ENCODE measurements at regions not wholly inside any gene's neighbourhood (a gene's known extent, or its start where the extent isn't known, plus 50 kb on each side); places are given as distances from the start of the nearest gene placed in this dataset.
A peak's percentile ranks its signal among the peaks of the same experiment; 100 is the strongest.
"Not testable (repeated sequence)": the region's sequence is repeated elsewhere in the genome, so short reads cannot be mapped to it uniquely, and the experiment has no call there.

GRCh38 chr2:195538937-195539336 is 118.1 kb upstream of the SLC39A10 start:
- DNase-seq (ENCODE audit: low read depth in 2 of 3, low spot score in 2 of 3): no peak

- no peak for DNase-seq (ENCODE audit: low read depth in 2 of 3, low spot score in 2 of 3)
Measured at GRCh38 chr2:195537811-195538210, 119.2 kb upstream of the SLC39A10 start.

GRCh38 chr2:195536906-195537305 is 120.1 kb upstream of the SLC39A10 start:
- DNase-seq (ENCODE audit: low read depth in 2 of 3, low spot score in 2 of 3): no peak

DNA sequence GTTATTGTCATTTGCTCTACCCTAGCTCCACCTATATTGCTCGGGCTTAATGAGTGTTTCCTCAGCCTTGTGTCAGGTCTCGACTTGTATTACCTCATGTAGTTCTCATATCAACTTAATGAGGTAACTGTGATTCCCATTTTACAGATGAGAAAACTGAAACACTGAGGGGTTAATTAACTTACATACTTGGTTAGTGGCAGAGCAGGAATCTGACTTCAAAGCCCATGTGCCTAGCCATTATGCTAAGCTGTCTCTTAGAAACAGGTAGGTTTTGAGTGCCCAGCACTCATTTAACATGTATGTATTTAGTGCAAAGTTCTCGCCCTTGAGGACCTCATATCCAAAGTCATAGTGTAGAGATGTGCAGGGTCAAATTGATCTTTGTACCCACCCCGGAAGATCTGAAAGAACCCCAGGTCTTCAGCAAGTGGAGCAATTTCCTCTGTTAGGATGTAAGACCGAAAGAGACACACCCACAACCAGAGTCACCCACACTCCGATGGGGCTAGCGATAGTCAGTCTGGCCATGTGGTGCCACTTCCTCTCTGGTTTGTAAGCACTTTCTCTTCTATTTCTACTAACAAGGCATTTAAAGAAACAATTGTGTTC is 121.0 kb upstream of the SLC39A10 start:
- DNase-seq (ENCODE audit: low read depth in 2 of 3, low spot score in 2 of 3): peak; percentile 22 to 91 (median 66)

- no peak for DNase-seq (ENCODE audit: low read depth in 2 of 3, low spot score in 2 of 3)
Measured at GRCh38 chr2:195534971-195535370, 122.1 kb upstream of the SLC39A10 start.

DNA sequence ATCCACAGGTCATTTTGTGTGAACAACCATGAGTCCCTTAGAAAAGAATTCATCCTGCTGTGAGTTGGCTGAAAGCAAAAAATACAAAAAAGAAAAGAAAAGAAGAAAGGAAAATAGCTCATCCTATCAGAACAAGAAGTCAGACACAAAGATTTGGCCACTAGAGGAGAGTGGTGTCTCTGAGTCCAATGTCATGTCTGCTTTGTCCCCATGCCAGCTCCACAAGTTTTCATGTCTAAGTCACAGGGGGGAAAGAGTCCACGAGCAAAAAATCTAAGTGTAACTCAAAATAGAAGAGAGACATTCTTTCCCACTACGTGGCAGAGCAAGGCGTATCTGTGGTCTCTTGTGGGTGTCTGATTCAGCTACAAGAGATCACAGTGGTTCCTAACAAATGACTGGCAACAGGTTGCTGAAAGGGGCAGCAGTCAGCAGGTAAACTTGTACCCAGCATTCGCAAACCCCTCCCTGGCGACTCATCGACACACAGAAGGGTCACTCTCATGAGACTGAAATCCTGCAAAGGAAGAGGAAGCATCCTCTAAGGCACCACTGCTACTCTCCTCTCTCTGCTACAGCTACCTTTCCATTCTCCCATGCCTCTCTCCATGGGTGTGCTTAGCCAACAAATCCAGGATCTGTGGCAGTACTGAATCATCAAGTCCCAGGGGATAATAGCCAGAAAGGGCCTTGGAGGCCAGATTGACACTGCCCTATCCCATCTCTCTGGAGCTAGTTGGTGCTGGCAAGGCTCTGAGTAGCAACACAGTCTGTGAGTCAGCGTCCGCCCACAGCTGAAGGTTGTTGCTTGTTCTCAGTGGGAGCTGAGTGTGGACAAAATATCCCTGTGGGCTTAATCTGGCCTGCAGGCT is 123.0 kb upstream of the SLC39A10 start:
- DNase-seq (ENCODE audit: low read depth in 2 of 3, low spot score in 2 of 3): peak in 2 of 3 donors; percentile 18 to 21

GRCh38 chr2:195532628-195533271 is 124.3 kb upstream of the SLC39A10 start:
- DNase-seq (ENCODE audit: low read depth in 2 of 3, low spot score in 2 of 3): peak in 2 of 3 donors; percentile 21 to 30

DNA sequence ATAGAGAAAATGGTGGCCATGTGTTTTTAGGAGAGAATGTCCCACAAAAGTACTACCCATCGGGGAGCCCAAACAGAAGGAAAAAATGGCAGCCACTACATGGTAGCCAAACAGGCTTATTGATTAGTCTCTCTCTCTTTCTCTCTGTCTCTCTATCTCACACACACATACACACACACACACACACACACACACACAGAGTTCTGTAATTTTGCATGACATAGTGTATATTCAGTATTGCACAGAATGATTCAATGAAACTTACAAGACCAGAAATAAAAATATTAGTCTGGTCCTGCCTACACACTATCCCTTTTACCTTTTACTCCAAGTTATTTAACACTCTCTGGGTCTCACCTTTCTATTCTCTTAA is 124.8 kb upstream of the SLC39A10 start:
- DNase-seq (ENCODE audit: low read depth in 2 of 3, low spot score in 2 of 3): no peak

- DNase-seq (ENCODE audit: low read depth in 2 of 3, low spot score in 2 of 3): no peak
Measured at GRCh38 chr2:195531754-195532153, 125.3 kb upstream of the SLC39A10 start.

GRCh38 chr2:195523242-195523641 is 133.8 kb upstream of the SLC39A10 start:
- DNase-seq (ENCODE audit: low read depth in 2 of 3, low spot score in 2 of 3): not testable (repeated sequence)

- no peak for DNase-seq (ENCODE audit: low read depth in 2 of 3, low spot score in 2 of 3)
Measured at GRCh38 chr2:195521589-195521988, 135.4 kb upstream of the SLC39A10 start.

DNA sequence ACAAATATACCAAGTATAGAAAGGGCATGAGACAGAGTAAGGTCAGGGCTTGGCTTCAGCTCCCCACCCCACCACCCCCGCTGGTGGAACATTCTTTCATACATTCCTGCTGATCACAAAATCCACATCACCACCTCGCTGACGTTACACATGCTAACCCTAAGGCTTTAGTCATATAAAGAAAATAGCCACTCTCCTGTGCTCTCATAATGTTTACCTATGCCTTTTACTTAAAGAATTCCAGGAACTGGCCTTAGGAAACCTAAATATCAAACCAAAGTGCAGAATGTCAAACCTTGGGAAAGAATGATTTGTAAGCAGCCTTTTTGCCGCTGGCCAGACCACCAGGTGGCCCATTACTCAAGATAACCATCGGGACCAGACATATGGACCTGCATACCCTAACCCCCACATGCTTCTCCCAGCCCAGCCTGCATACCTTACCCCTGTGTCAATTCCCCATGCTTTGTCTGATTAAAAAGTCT is 136.3 kb upstream of the SLC39A10 start:
- no peak for DNase-seq (ENCODE audit: low read depth in 2 of 3, low spot score in 2 of 3)

DNA sequence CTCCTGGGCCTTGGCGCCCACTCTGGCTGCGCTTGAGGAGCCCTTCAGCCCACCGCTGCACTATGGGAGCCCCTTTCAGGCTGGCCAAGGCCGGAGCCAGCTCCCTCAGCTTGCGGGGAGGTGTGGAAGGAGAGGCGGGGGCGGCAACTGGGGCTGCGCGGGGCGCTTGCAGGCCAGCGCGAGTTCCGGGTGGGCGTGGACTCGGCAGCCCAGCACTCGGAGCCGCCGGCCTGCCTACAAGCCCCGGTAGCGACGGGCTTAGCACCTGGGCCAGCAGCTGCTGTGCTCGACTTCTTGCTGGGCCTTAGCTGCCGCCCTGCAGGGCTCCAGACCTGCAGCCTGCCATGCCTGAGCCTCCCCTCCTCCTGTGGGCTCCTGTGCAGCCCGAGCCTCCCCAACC is 141.5 kb upstream of the SLC39A10 start:
- no peak for DNase-seq (ENCODE audit: low read depth in 2 of 3, low spot score in 2 of 3)

DNA sequence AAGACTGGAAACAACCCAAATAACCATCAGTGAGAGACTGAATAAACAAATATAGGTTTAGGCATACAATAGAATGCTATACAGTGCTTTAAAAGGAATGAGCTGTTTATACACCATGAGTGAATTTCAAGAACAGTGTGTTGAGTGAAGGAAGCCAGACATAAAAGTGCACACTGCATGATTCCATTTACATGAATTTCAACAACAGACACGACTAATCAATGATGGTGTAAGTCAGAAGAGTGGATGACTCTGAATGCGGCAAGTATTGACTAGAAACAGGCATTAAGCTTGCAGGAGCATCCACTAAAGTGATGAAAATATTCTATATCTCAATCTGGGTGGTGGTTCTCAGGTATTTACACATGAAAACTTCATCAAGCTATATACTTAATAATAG is 142.7 kb upstream of the SLC39A10 start:
- DNase-seq (ENCODE audit: low read depth in 2 of 3, low spot score in 2 of 3): no peak

GRCh38 chr2:195513119-195513518 is 143.9 kb upstream of the SLC39A10 start:
- peak in 2 of 3 donors; percentile 41 to 64 for DNase-seq (ENCODE audit: low read depth in 2 of 3, low spot score in 2 of 3)

- DNase-seq (ENCODE audit: low read depth in 2 of 3, low spot score in 2 of 3): no peak
Measured at GRCh38 chr2:195509551-195509950, 147.5 kb upstream of the SLC39A10 start.

- no peak for DNase-seq (ENCODE audit: low read depth in 2 of 3, low spot score in 2 of 3)
Measured at GRCh38 chr2:195508139-195508455, 148.9 kb upstream of the SLC39A10 start.

GRCh38 chr2:195507447-195508138 is 149.4 kb upstream of the SLC39A10 start:
- no peak for DNase-seq (ENCODE audit: low read depth in 2 of 3, low spot score in 2 of 3)

DNA sequence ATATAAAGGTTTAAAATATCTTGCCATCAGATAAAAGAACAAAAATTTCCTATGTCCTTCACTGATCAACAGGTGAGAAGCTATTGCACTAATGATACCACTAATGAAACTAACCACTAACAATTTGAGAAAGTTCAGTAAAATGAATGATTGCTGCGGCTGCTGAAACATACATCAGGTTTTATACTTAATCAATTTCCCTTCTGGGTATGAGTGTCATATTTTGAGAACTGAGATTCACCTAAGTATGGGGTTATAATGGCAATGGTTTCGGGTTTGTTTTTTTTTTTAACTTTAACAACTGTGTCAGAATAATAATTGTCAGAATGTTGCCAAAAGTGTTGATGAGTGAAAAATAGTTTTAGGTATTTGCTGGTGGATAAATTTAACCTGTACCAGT is 151.3 kb upstream of the SLC39A10 start:
- DNase-seq (ENCODE audit: low read depth in 2 of 3, low spot score in 2 of 3): no peak

- no peak for DNase-seq (ENCODE audit: low read depth in 2 of 3, low spot score in 2 of 3)
Measured at GRCh38 chr2:195503208-195503607, 153.8 kb upstream of the SLC39A10 start.

DNA sequence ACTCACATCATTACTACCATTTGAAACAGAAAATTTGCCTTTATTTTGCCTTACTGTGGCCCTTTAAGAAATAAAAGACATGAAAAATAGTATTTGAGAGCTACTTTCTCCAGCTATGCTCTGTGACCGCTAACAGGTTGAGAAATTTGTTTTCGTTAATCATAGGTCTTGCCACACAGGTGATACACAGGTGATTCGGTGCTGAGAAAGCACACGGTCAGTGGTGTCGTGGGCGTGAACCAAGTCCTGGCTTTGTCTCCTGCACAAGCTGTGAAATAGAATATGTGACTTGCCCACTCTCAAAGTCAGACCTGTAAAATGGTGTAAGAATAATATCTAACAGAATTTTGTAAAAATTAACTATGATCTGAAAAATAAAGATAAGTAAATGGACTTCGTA is 155.3 kb upstream of the SLC39A10 start:
- no peak for DNase-seq (ENCODE audit: low read depth in 2 of 3, low spot score in 2 of 3)
